Mucosa of descending colon (tissue), 3 donors: ENCODE measurements at regions not wholly inside any gene's neighbourhood (a gene's known extent, or its start where the extent isn't known, plus 50 kb on each side); places are given as distances from the start of the nearest gene placed in this dataset.
"Not testable (repeated sequence)": the region's sequence is repeated elsewhere in the genome, so short reads cannot be mapped to it uniquely, and the experiment has no call there.

Source experiments
- ATAC-seq: fragments of 200-7000 bp; cut with Tn5 transposase; one replicate; pipeline ENCODE4 v1.9.1; 2020; ENCODE audit warnings: mild to moderate bottlenecking, moderate library complexity
- DNase-seq, 3 donors: peaks; one replicate each; pipeline ENCODE4 v3.0.0-alpha.2; 2020
- H3K36me3 ChIP-seq: fragments of 200-600 bp; one replicate; pipeline ENCODE4 v1.8.0; 2021; ENCODE audit warnings: low read depth, mild to moderate bottlenecking
- H3K4me1 ChIP-seq: fragments of 200-600 bp; one replicate; pipeline ENCODE4 v1.8.0; 2021; ENCODE audit warnings: low read depth, mild to moderate bottlenecking
- H3K4me3 ChIP-seq: fragments of 200-600 bp; one replicate; pipeline ENCODE4 v1.8.0; 2021; ENCODE audit warnings: mild to moderate bottlenecking
- H3K9me3 ChIP-seq: fragments of 200-600 bp; one replicate; pipeline ENCODE4 v1.8.0; 2021; ENCODE audit warnings: mild to moderate bottlenecking
- intact Hi-C, 2 donors: fragments of 100-400 bp; cut with DNase I in 1 of 2; cut with micrococcal nuclease in 1 of 2; formaldehyde crosslinking; loops; one replicate each; pipeline versions ENCODE4 v1.11.0 to v1.11.1; 2022; cut with DNase I, micrococcal nuclease
- TF ChIP-seq, protein P1 (sequence below): fragments of 200-600 bp; IDR thresholded peaks from one replicate; pipeline ENCODE4 v1.8.0; 2022; ENCODE audit warnings: antibody characterized with exemption, mild to moderate bottlenecking
- donor health status: DM: no; HTN: no; CAD: no; lungs with moderate emphysema.
- donor health status: DM: no; HTN: no; CAD: no.
- donor health status: DM: no; HTN: yes; CAD: no.

GRCh38 chr6:76914737-76915136 is 548.6 kb downstream of the HTR1B start:
- no peak overlapping the region for H3K4me3 ChIP-seq
- H3K4me1 ChIP-seq: no peaks in the 10 kb centered on the region
- DNase-seq: no peak
- H3K9me3 ChIP-seq: peaks cover 3% of the 10 kb centered on the region
- no peaks in the 10 kb centered on the region for H3K36me3 ChIP-seq
- intact Hi-C loops: no loop called here
- no peak for ATAC-seq
- TF ChIP-seq, protein P1, sequence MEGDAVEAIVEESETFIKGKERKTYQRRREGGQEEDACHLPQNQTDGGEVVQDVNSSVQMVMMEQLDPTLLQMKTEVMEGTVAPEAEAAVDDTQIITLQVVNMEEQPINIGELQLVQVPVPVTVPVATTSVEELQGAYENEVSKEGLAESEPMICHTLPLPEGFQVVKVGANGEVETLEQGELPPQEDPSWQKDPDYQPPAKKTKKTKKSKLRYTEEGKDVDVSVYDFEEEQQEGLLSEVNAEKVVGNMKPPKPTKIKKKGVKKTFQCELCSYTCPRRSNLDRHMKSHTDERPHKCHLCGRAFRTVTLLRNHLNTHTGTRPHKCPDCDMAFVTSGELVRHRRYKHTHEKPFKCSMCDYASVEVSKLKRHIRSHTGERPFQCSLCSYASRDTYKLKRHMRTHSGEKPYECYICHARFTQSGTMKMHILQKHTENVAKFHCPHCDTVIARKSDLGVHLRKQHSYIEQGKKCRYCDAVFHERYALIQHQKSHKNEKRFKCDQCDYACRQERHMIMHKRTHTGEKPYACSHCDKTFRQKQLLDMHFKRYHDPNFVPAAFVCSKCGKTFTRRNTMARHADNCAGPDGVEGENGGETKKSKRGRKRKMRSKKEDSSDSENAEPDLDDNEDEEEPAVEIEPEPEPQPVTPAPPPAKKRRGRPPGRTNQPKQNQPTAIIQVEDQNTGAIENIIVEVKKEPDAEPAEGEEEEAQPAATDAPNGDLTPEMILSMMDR: no peak

- intact Hi-C loops: not testable (repeated sequence)
Measured at GRCh38 chr6:76905541-76905940, 557.8 kb downstream of the HTR1B start.

DNA sequence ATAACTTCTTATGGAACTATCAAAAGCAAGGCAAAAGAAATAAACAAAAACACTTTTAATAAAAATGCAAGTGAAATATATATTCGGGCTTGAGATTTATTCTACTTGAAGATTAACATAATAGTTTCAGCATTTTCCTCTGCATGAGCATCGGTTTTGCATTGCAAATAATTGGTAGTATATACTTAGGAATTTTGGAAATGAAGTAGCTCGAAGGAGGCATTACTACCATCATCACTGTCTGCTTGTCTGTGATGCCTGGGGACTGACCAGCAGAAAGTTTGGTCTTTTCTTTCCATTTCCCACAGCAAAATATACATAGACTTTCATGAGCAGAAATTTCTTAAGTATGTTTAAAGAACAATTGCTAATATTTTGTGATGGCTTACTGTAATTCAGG is 570.7 kb downstream of the HTR1B start:
- DNase-seq: no peak
- no peak for ATAC-seq
- H3K4me1 ChIP-seq: no peaks in the 10 kb centered on the region
- no peak overlapping the region for H3K4me3 ChIP-seq
- intact Hi-C loops: no loop called here
- TF ChIP-seq, protein P1: no peak
- no peaks in the 10 kb centered on the region for H3K36me3 ChIP-seq
- peaks cover 2% of the 10 kb centered on the region for H3K9me3 ChIP-seq

More at GRCh38 chr6:76905541-76905940, 557.8 kb downstream of the HTR1B start:
- ATAC-seq, H3K4me1 ChIP-seq, H3K36me3 ChIP-seq, DNase-seq, H3K4me3 ChIP-seq, H3K9me3 ChIP-seq: not testable (repeated sequence)

DNA sequence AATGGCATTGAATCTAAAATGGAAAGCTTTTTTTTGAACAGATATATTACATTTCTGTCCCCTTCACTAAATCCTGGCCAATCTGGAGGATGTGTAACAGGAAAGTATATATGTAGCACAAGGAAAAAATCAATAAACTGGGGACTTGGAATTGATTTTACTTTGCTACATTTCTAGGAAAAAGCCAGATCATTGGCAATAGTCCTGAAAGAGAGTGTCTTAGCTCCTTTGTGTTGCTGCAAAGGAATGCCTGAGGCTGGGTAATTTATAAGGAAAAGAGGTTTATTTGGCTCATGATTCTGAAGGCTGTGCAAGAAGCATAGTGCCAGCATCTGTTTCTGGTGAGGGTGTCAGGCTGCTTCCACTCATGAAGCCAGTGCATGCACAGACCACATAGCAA is 574.9 kb downstream of the HTR1B start:
- no peaks in the 10 kb centered on the region for H3K4me1 ChIP-seq
- H3K36me3 ChIP-seq: no peaks in the 10 kb centered on the region
- DNase-seq (no peak), ATAC-seq (no peak)
- TF ChIP-seq, protein P1: no peak
- no peaks in the 10 kb centered on the region for H3K9me3 ChIP-seq
- no peak overlapping the region for H3K4me3 ChIP-seq
- intact Hi-C loops: no loop called here

DNA sequence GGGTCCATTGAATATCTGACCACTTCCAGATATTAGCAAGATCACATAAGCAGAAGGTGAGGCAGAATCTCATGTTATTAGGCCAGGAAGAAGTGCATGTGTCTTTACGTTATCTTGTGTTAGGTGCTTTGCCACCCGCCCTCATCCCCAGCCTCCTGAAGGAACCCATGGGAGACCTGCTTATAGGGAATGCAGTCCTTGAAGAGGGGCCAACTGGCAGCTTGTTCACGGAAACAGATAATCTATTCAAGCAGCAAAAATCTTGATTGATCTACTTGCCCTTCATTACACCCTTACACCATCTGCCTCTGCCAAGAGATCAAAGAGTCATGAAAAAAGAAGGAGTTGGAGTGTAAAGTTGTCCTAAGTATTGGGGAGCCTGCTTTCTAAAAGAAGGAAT is 576.4 kb downstream of the HTR1B start:
- no peaks in the 10 kb centered on the region for H3K36me3 ChIP-seq
- no peak for DNase-seq
- TF ChIP-seq, protein P1: no peak
- no peaks in the 10 kb centered on the region for H3K9me3 ChIP-seq
- intact Hi-C loops: no loop called here
- no peak for ATAC-seq
- H3K4me3 ChIP-seq: no peak overlapping the region
- H3K4me1 ChIP-seq: no peaks in the 10 kb centered on the region

DNA sequence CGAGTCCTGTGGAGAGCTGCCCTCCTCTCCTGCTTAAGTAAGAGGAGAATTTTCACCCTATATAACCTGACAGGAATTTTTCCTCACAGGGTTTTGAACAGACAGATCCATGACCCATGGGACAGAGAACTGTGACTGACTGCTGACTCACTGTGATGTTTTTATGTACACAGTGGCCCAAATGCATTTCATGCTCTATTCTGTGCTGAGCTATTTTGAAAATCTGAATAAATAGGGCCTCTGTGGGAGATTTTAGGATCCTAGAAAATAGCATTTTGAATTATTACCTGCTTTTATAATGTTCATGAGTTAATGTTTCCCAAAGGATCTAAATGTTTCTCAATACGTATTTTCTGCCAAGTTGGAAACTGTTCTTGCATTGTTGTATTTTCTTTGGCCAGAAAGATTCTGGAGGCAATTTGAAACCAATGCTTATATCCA is 577.4 kb downstream of the HTR1B start:
- Histone ChIP-seq H3K36me3 (no peaks in the 10 kb centered on the region), H3K4me1 (no peaks in the 10 kb centered on the region), H3K9me3 (no peaks in the 10 kb centered on the region), H3K4me3 (no peak overlapping the region)
- intact Hi-C loops: no loop called here
- DNase-seq (no peak), ATAC-seq (no peak)
- TF ChIP-seq, protein P1: no peak
